ENCODE measurements at regions not wholly inside any gene's neighbourhood (a gene's known extent, or its start where the extent isn't known, plus 50 kb on each side); places are given as distances from the start of the nearest gene placed in this dataset.

- Mint-ChIP-seq H3K27me3 (ENCODE audit: insufficient read depth, unreplicated experiment) (no peaks in the 10 kb centered on the region), H3K36me3 (ENCODE audit: insufficient read depth, unreplicated experiment) (no peaks in the 10 kb centered on the region), H3K27ac (ENCODE audit: unreplicated experiment) (no peak overlapping the region), H3K4me3 (ENCODE audit: unreplicated experiment) (no peak overlapping the region), H3K4me1 (ENCODE audit: low read depth, unreplicated experiment) (no peaks in the 10 kb centered on the region), H3K9me3 (ENCODE audit: unreplicated experiment) (no peaks in the 10 kb centered on the region)
- POLR2A ChIA-PET: no interaction called here
- Histone ChIP-seq H3K27me3 (replicated peaks; ENCODE audit: control insufficient read depth, insufficient read depth, low read length) (no peaks in the 10 kb centered on the region), H3K9me3 (no peaks in the 10 kb centered on the region), H3K36me3 (ENCODE audit: control insufficient read depth, insufficient read depth, low read length) (no peaks in the 10 kb centered on the region), H3K4me1 (no peaks in the 10 kb centered on the region), H3K4me3 (ENCODE audit: low read depth, low read length) (no peak overlapping the region)
- TF ChIP-seq, protein P1, sequence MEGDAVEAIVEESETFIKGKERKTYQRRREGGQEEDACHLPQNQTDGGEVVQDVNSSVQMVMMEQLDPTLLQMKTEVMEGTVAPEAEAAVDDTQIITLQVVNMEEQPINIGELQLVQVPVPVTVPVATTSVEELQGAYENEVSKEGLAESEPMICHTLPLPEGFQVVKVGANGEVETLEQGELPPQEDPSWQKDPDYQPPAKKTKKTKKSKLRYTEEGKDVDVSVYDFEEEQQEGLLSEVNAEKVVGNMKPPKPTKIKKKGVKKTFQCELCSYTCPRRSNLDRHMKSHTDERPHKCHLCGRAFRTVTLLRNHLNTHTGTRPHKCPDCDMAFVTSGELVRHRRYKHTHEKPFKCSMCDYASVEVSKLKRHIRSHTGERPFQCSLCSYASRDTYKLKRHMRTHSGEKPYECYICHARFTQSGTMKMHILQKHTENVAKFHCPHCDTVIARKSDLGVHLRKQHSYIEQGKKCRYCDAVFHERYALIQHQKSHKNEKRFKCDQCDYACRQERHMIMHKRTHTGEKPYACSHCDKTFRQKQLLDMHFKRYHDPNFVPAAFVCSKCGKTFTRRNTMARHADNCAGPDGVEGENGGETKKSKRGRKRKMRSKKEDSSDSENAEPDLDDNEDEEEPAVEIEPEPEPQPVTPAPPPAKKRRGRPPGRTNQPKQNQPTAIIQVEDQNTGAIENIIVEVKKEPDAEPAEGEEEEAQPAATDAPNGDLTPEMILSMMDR (IDR thresholded peaks at IDR 0.05; ENCODE audit: insufficient read depth in 1 of 2, low read depth in 1 of 2, low read length in 1 of 2, severe bottlenecking in 1 of 2, unreplicated experiment in 1 of 2): no peak
- DNase-seq: no peak
- BruUV-seq (replicated peaks): no TSS peak
- intact Hi-C loops (cut with micrococcal nuclease; ENCODE audit: unreplicated experiment): no loop called here
- CTCF ChIA-PET: no interaction called here
These were observed 226.3 kb downstream of the ATP23 start for GRCh38 chr12:58167622-58168021.

DNA sequence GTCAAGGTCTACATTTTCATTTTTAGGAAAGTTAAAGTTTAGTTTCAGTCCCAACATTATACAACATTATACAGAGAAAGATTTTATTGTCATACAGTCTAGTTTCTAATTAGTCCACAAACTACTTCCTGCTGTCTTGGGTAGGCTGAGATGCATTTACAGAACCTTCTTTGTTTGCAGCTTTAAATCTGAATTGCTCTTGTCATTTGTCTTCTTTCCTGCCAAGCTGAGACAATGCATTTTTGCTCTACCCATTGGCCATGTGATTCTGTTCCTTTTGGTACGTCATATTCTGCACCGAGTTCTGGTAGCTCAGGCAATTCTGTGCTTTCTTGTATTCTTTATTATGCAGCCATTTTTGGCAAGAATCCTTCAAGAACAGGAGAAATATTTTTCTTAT lies 228.5 kb downstream of the ATP23 start:
- Histone ChIP-seq H3K36me3 (ENCODE audit: control insufficient read depth, insufficient read depth, low read length) (no peaks in the 10 kb centered on the region), H3K9me3 (no peaks in the 10 kb centered on the region), H3K4me1 (no peaks in the 10 kb centered on the region), H3K4me3 (ENCODE audit: low read depth, low read length) (no peak overlapping the region), H3K27me3 (replicated peaks; ENCODE audit: control insufficient read depth, insufficient read depth, low read length) (no peaks in the 10 kb centered on the region)
- no peak for DNase-seq
- H3K36me3 Mint-ChIP-seq (ENCODE audit: insufficient read depth, unreplicated experiment): no peaks in the 10 kb centered on the region
- no peak overlapping the region for H3K4me3 Mint-ChIP-seq (ENCODE audit: unreplicated experiment)
- H3K27ac Mint-ChIP-seq (ENCODE audit: unreplicated experiment): no peak overlapping the region
- ChIA-PET CTCF (no interaction called here), POLR2A (no interaction called here)
- H3K9me3 Mint-ChIP-seq (ENCODE audit: unreplicated experiment): no peaks in the 10 kb centered on the region
- no peaks in the 10 kb centered on the region for H3K27me3 Mint-ChIP-seq (ENCODE audit: insufficient read depth, unreplicated experiment)
- no peaks in the 10 kb centered on the region for H3K4me1 Mint-ChIP-seq (ENCODE audit: low read depth, unreplicated experiment)
- no TSS peak for BruUV-seq (replicated peaks)
- TF ChIP-seq, protein P1 (IDR thresholded peaks at IDR 0.05; ENCODE audit: insufficient read depth in 1 of 2, low read depth in 1 of 2, low read length in 1 of 2, severe bottlenecking in 1 of 2, unreplicated experiment in 1 of 2): no peak
- intact Hi-C loops (cut with micrococcal nuclease; ENCODE audit: unreplicated experiment): loop anchor here (10.0 kb wide), 1 partner anchor 185 kb away; no protein-coding TSS in a partner anchor

- Histone ChIP-seq H3K36me3 (ENCODE audit: control insufficient read depth, insufficient read depth, low read length) (no peaks in the 10 kb centered on the region), H3K4me3 (ENCODE audit: low read depth, low read length) (no peak overlapping the region), H3K27me3 (replicated peaks; ENCODE audit: control insufficient read depth, insufficient read depth, low read length) (no peaks in the 10 kb centered on the region), H3K4me1 (no peaks in the 10 kb centered on the region), H3K9me3 (no peaks in the 10 kb centered on the region)
- no peak for DNase-seq
- H3K4me1 Mint-ChIP-seq (ENCODE audit: low read depth, unreplicated experiment): no peaks in the 10 kb centered on the region
- no peak overlapping the region for H3K4me3 Mint-ChIP-seq (ENCODE audit: unreplicated experiment)
- no peak overlapping the region for H3K27ac Mint-ChIP-seq (ENCODE audit: unreplicated experiment)
- no peaks in the 10 kb centered on the region for H3K27me3 Mint-ChIP-seq (ENCODE audit: insufficient read depth, unreplicated experiment)
- intact Hi-C loops (cut with micrococcal nuclease; ENCODE audit: unreplicated experiment): loop anchor here (10.0 kb wide), 1 partner anchor 187 kb away; no protein-coding TSS in a partner anchor
- H3K36me3 Mint-ChIP-seq (ENCODE audit: insufficient read depth, unreplicated experiment): no peaks in the 10 kb centered on the region
- ChIA-PET CTCF (no interaction called here), POLR2A (no interaction called here)
- TF ChIP-seq, protein P1 (IDR thresholded peaks at IDR 0.05; ENCODE audit: insufficient read depth in 1 of 2, low read depth in 1 of 2, low read length in 1 of 2, severe bottlenecking in 1 of 2, unreplicated experiment in 1 of 2): no peak
- H3K9me3 Mint-ChIP-seq (ENCODE audit: unreplicated experiment): no peaks in the 10 kb centered on the region
- no TSS peak for BruUV-seq (replicated peaks)
These were observed 230.5 kb downstream of the ATP23 start for GRCh38 chr12:58171914-58172313.
